GM23338 (cell line): ENCODE measurements at regions not wholly inside any gene's neighbourhood (a gene's known extent, or its start where the extent isn't known, plus 50 kb on each side); places are given as distances from the start of the nearest gene placed in this dataset.

ENCODE experiments used
- ATAC-seq: fragments of 200-7000 bp; cut with Tn5 transposase; 3 replicates; pipeline ENCODE4 v1.9.1; 2020
- DNase-seq: peaks from one replicate; pipeline ENCODE4 v3.0.0-alpha.2; 2015; ENCODE audit warnings: low spot score
- H2AFZ ChIP-seq: fragments of 200-600 bp; sonication (generic); 2 replicates; pipeline ENCODE4 v1.8.0; 2016; ENCODE audit warnings: antibody characterized with exemption, mild to moderate bottlenecking, moderate library complexity
- H3F3A ChIP-seq: fragments of 200-600 bp; sonication (generic); replicated peaks from 2 replicates; pipeline ENCODE4 v1.8.0; 2017; ENCODE audit warnings: antibody characterized with exemption, mixed run types, low read depth
- H3K27ac ChIP-seq: fragments of 200-600 bp; sonication (generic); 2 replicates; pipeline ENCODE4 v1.6.1; 2016; ENCODE audit warnings: low read depth
- H3K27me3 ChIP-seq: fragments of 200-600 bp; sonication (generic); 2 replicates; pipeline ENCODE4 v1.8.0; 2016; ENCODE audit warnings: mild to moderate bottlenecking, mixed run types, moderate library complexity; ENCODE audit not compliant: insufficient read depth
- H3K36me3 ChIP-seq: fragments of 200-600 bp; sonication (generic); 2 replicates; pipeline ENCODE4 v1.8.0; 2016; ENCODE audit warnings: mild to moderate bottlenecking; ENCODE audit not compliant: insufficient read depth
- H3K4me1 ChIP-seq: fragments of 200-600 bp; sonication (generic); 2 replicates; pipeline ENCODE4 v1.8.0; 2016; ENCODE audit warnings: mild to moderate bottlenecking, moderate library complexity; ENCODE audit not compliant: insufficient read depth
- H3K4me2 ChIP-seq: fragments of 200-600 bp; sonication (generic); 2 replicates; pipeline ENCODE4 v1.7.1; 2017; ENCODE audit warnings: mixed run types
- H3K4me3 ChIP-seq: fragments of 200-600 bp; sonication (generic); 2 replicates; pipeline ENCODE4 v1.6.1; 2016; ENCODE audit warnings: mixed run types
- H3K79me2 ChIP-seq: fragments of 200-600 bp; sonication (generic); replicated peaks from 2 replicates; pipeline ENCODE4 v1.8.0; 2017; ENCODE audit warnings: mild to moderate bottlenecking; ENCODE audit not compliant: insufficient read depth
- H3K9me2 ChIP-seq: fragments of 200-600 bp; sonication (generic); 2 replicates; pipeline ENCODE4 v1.8.0; 2017; ENCODE audit not compliant: insufficient read depth
- H4K20me1 ChIP-seq: fragments of 200-600 bp; sonication (generic); replicated peaks from 2 replicates; pipeline ENCODE4 v1.8.0; 2017; ENCODE audit warnings: mild to moderate bottlenecking; ENCODE audit not compliant: insufficient read depth
- H3K27ac Mint-ChIP-seq: 2 replicates; pipeline ENCODE4 v1.8.0; 2020; ENCODE audit warnings: inconsistent platforms, mild to moderate bottlenecking, moderate library complexity, mixed read lengths
- H3K27me3 Mint-ChIP-seq: 3 replicates; pipeline ENCODE4 v1.8.0; 2022; ENCODE audit warnings: low read depth, mild to moderate bottlenecking, moderate library complexity, mixed read lengths, inconsistent platforms; ENCODE audit not compliant: insufficient read depth, poor library complexity
- H3K36me3 Mint-ChIP-seq: 3 replicates; pipeline ENCODE4 v1.8.0; 2021; ENCODE audit warnings: low read depth, mild to moderate bottlenecking, inconsistent platforms, moderate library complexity, mixed read lengths
- H3K4me1 Mint-ChIP-seq: 3 replicates; pipeline ENCODE4 v1.8.0; 2020; ENCODE audit warnings: mild to moderate bottlenecking, inconsistent platforms, mixed read lengths
- H3K4me3 Mint-ChIP-seq: 3 replicates; pipeline ENCODE4 v1.8.0; 2021; ENCODE audit warnings: moderate library complexity, mild to moderate bottlenecking, inconsistent platforms, mixed read lengths
- H3K9me3 Mint-ChIP-seq: 3 replicates; pipeline ENCODE4 v1.8.0; 2020; ENCODE audit warnings: moderate library complexity, mild to moderate bottlenecking, inconsistent platforms, mixed read lengths
- CREB1 ChIP-seq: fragments of 250-450 bp; sonication (Bioruptor Pico); IDR thresholded peaks from 2 replicates; pipeline ENCODE4 v1.5.0; 2020; ENCODE audit warnings: low read depth, mild to moderate bottlenecking, moderate library complexity
- ETS1 ChIP-seq: IDR thresholded peaks from 2 replicates; pipeline ENCODE4 v1.6.1; 2016; ENCODE audit warnings: antibody characterized with exemption
- EZH2 ChIP-seq: fragments of 200-600 bp; sonication (generic); IDR thresholded peaks from one replicate; pipeline ENCODE4 v1.8.0; 2017; ENCODE audit warnings: antibody characterized with exemption, mild to moderate bottlenecking, low read depth; ENCODE audit not compliant: unreplicated experiment
- EZH2phosphoT487 ChIP-seq: fragments of 200-600 bp; sonication (generic); IDR thresholded peaks from one replicate; pipeline ENCODE4 v1.8.1; 2018; ENCODE audit warnings: antibody characterized with exemption; ENCODE audit not compliant: unreplicated experiment
- JUNB ChIP-seq: IDR thresholded peaks from one replicate; pipeline ENCODE4 v1.6.1; 2016; ENCODE audit warnings: antibody characterized with exemption; ENCODE audit not compliant: unreplicated experiment
- NANOG ChIP-seq: IDR thresholded peaks from 2 replicates; pipeline ENCODE4 v1.6.1; 2016; ENCODE audit warnings: antibody characterized with exemption, borderline replicate concordance
- POLR2AphosphoS5 ChIP-seq: IDR thresholded peaks from 2 replicates; pipeline ENCODE4 v1.6.1; 2016; ENCODE audit warnings: antibody characterized with exemption, low read depth
- STAT1 ChIP-seq: IDR thresholded peaks from one replicate; pipeline ENCODE4 v1.6.1; 2016; ENCODE audit warnings: antibody characterized with exemption; ENCODE audit not compliant: unreplicated experiment
- ZNF114 ChIP-seq: fragments of 250-450 bp; sonication (Bioruptor Pico); IDR thresholded peaks from 2 replicates; pipeline ENCODE4 v1.5.0; 2020; ENCODE audit warnings: mild to moderate bottlenecking, moderate library complexity
- ZNF331 ChIP-seq: fragments of 250-450 bp; sonication (Bioruptor Pico); IDR thresholded peaks from 2 replicates; pipeline ENCODE4 v1.5.0; 2020; ENCODE audit warnings: low read depth, mild to moderate bottlenecking, moderate library complexity
- ZNF462 ChIP-seq: fragments of 250-450 bp; sonication (Bioruptor Pico); IDR thresholded peaks from 2 replicates; pipeline ENCODE4 v1.5.0; 2020; ENCODE audit warnings: mild to moderate bottlenecking, moderate library complexity
- TF ChIP-seq, protein P1 (sequence below), 2 experiments: fragments of 200-600 bp in 1 of 2; sonication (generic) in 1 of 2; conservative IDR thresholded peaks; 2 replicates each; pipeline versions ENCODE4 v1.5.1 to v1.6.1; 2016 to 2017; ENCODE audit warnings: antibody characterized with exemption in 2 of 2, low read depth in 2 of 2, mild to moderate bottlenecking in 2 of 2, moderate library complexity in 1 of 2
- TF ChIP-seq, protein P2 (sequence below): IDR thresholded peaks from one replicate; pipeline ENCODE4 v1.6.1; 2018; ENCODE audit warnings: antibody characterized with exemption; ENCODE audit not compliant: unreplicated experiment

GRCh38 chr5:43941806-43942205, 338.8 kb downstream of the NNT start:
- DNase-seq (no peak), ATAC-seq (no peak)
- Histone ChIP-seq H2AFZ (no peak overlapping the region), H3K9me2 (peaks cover 2% of the 10 kb centered on the region), H3K27ac (no peak overlapping the region), H3K4me3 (no peak overlapping the region), H3K36me3 (no peaks in the 10 kb centered on the region; the same call in 1 of the 2 replicates), H3K4me2 (no peak overlapping the region), H3F3A (no peaks in the 10 kb centered on the region), H3K79me2 (no peaks in the 10 kb centered on the region), H4K20me1 (no peaks in the 10 kb centered on the region), H3K27me3 (no peaks in the 10 kb centered on the region), H3K4me1 (no peaks in the 10 kb centered on the region)
- Mint-ChIP-seq H3K4me3 (no peak overlapping the region), H3K9me3 (peaks cover 33% of the 10 kb centered on the region), H3K27me3 (no peaks in the 10 kb centered on the region), H3K36me3 (peaks cover 17% of the 10 kb centered on the region), H3K4me1 (no peaks in the 10 kb centered on the region), H3K27ac (no peak overlapping the region)
- TF ChIP-seq EZH2 (no peak), NANOG (no peak), EZH2phosphoT487 (no peak), ZNF331 (CRISPR knock-in tag) (no peak), CREB1 (CRISPR knock-in tag) (no peak), POLR2AphosphoS5 (no peak), ZNF114 (CRISPR knock-in tag) (no peak), ZNF462 (CRISPR knock-in tag) (no peak), STAT1 (no peak), ETS1 (no peak), JUNB (no peak)
- TF ChIP-seq, protein P1, sequence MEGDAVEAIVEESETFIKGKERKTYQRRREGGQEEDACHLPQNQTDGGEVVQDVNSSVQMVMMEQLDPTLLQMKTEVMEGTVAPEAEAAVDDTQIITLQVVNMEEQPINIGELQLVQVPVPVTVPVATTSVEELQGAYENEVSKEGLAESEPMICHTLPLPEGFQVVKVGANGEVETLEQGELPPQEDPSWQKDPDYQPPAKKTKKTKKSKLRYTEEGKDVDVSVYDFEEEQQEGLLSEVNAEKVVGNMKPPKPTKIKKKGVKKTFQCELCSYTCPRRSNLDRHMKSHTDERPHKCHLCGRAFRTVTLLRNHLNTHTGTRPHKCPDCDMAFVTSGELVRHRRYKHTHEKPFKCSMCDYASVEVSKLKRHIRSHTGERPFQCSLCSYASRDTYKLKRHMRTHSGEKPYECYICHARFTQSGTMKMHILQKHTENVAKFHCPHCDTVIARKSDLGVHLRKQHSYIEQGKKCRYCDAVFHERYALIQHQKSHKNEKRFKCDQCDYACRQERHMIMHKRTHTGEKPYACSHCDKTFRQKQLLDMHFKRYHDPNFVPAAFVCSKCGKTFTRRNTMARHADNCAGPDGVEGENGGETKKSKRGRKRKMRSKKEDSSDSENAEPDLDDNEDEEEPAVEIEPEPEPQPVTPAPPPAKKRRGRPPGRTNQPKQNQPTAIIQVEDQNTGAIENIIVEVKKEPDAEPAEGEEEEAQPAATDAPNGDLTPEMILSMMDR (conservative IDR thresholded peaks at IDR 0.05; ENCODE audit: low read depth in 2 of 2) = no peak
- TF ChIP-seq, protein P2, sequence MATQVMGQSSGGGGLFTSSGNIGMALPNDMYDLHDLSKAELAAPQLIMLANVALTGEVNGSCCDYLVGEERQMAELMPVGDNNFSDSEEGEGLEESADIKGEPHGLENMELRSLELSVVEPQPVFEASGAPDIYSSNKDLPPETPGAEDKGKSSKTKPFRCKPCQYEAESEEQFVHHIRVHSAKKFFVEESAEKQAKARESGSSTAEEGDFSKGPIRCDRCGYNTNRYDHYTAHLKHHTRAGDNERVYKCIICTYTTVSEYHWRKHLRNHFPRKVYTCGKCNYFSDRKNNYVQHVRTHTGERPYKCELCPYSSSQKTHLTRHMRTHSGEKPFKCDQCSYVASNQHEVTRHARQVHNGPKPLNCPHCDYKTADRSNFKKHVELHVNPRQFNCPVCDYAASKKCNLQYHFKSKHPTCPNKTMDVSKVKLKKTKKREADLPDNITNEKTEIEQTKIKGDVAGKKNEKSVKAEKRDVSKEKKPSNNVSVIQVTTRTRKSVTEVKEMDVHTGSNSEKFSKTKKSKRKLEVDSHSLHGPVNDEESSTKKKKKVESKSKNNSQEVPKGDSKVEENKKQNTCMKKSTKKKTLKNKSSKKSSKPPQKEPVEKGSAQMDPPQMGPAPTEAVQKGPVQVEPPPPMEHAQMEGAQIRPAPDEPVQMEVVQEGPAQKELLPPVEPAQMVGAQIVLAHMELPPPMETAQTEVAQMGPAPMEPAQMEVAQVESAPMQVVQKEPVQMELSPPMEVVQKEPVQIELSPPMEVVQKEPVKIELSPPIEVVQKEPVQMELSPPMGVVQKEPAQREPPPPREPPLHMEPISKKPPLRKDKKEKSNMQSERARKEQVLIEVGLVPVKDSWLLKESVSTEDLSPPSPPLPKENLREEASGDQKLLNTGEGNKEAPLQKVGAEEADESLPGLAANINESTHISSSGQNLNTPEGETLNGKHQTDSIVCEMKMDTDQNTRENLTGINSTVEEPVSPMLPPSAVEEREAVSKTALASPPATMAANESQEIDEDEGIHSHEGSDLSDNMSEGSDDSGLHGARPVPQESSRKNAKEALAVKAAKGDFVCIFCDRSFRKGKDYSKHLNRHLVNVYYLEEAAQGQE = no peak
